A172 (cell line): ENCODE measurements at regions not wholly inside any gene's neighbourhood (a gene's known extent, or its start where the extent isn't known, plus 50 kb on each side); places are given as distances from the start of the nearest gene placed in this dataset.

ENCODE experiments used
- DNase-seq: peaks from one replicate; pipeline ENCODE4 v3.0.0-alpha.2; 2015; ENCODE audit warnings: low spot score

DNA sequence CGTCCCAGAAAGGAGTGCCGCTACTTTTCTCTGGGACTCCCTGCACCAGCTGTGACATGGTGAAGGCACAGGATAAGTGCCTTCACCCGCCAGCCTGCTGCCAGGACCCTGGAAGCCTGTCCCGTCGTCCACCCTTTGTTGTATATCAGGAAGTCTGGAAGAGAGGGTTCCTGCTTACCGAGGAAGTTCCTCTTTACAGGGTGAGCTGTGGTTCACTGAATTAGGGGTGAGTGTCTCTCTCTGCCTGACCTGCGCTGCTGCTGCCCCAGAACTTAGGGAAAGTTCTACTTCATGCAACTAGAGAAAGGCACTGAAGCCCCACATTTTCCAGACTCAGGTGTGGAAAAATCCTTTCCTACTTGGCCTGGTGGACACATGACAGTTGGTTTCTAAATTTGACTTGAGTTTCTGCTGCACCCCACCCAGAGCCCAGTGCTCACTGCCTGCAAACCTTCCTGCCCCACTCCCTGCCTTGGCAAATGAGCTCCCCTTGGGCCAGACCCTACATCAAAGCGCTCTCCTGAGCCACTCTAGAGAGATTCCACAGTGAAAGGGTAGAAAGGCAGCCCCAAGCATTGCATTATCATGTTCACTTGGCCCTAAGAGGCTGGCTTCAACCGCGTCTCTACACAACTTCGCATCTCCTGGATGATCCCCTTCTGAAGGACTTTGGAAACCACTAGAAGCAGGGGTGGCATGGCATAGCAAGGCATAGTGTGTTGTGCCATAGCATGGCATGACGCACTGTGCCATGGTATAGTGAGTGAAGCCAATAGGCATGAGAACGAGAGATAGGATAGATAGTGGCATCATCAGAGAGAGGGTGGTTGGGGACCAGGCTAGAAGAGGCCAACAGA lies 215.8 kb upstream of the CDYL start:
- no peak for DNase-seq

DNA sequence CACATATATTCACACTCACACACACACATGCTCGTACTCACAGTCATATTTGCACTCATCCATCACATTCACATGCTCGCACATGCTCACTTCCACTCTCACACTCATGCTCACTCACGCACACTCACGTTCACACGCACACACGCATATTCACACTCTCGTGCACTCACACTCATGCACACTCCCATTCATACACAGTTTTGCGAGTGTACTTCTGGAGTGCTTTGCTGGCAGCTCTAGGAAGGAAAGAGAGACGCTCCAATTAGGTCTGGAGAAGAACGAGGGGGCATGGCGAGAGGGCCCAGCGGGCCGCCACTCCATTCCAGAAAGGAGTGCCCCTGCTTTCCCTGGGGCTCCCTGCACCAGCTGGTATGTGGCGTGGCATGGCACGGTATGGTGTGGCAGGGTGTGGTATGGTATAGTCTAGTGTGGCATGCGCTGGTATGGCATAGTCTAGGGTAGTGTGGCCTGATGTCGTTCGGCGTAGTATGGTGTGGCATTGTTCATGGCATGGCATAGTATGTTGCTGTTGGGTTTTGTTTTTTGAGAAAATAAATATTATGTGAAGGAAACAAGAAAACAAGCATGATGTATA lies 216.8 kb upstream of the CDYL start:
- no peak for DNase-seq

DNA sequence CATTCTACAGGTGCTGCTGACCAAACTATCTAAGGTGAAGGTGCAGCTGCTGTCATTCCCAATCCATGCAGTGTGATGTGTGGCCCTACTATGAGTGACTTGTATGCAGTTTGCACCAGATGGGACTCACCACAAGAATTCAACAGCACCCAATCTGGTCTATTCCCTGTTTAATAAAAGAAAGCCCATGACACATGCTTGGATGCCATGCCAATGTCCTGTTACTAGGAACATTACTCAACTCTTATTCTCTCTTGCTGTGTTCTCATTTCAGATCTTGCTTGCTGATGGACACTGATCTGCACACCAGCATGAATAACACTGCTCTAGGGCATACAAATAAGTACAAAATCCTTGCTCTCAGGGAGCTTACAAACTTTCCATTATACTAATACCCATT lies 221.6 kb upstream of the CDYL start:
- no peak for DNase-seq

DNA sequence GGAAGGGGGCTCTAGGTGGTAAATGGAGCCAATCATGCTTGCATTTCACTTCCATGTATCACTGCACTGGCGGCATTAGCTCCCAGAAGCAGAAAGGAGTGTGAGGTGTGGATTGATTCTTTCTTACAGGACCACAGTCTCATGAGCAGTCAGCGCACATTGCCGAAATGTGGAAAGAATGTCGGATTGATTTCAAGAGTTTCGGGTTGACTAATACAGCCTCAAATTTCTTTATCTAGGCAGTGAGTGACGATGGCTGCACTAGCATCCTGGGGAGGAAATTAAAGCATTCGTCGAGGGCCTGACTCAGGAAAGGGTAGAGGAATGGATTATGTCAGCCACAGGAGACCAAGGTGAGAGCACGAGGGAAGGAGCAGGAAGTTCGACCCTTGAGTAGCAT lies 222.8 kb upstream of the CDYL start:
- DNase-seq = no peak

DNA sequence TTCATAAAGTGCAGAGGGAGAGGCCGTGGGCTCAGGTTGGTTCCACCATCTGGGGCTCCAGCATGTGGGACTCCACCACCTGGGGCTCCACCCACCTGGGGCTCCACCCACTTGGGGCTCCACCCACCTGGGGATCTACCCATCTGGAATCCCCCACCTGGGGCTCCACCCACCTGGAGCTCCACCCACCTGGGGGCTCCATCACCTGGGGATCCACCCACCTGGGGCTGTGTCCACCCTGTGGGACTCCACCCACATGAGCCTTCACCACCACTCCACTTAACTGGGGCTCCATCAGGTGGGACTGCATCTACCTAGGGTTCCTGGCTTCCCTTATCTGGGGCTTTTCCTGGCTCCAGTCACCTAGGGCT lies 226.0 kb upstream of the CDYL start:
- DNase-seq = no peak

DNA sequence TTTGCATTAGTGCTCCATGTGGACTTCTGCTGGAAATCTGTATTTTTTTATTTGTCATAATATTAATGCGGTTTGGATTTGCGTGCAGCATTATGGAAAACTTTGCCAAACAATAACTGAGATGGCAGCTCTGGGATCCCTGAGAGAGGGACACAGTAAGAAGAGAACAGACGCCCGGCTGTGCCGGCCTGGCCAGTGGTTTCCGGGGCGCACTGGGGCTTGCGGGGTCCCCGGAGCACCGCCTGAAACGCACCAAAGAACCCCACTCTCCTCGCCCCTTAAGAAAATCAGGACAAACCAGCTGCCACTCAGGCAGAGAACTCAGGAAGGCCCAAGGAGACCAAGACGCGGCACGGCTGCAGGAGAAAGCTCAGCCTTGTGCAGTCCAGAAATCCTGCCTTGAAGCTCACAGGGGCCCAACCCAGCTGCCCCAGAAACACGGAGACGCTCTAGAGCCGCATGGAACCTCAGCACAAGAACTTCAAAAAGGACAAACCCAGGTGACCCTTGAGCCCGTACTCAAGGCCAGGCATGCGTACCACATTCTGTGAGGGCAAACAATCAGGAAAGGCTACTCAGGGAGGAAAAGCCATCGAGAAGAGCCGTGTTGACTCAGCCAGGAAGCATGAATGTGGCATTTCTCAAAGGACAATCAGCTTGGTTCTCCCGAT lies 226.5 kb upstream of the CDYL start:
- no peak for DNase-seq

DNA sequence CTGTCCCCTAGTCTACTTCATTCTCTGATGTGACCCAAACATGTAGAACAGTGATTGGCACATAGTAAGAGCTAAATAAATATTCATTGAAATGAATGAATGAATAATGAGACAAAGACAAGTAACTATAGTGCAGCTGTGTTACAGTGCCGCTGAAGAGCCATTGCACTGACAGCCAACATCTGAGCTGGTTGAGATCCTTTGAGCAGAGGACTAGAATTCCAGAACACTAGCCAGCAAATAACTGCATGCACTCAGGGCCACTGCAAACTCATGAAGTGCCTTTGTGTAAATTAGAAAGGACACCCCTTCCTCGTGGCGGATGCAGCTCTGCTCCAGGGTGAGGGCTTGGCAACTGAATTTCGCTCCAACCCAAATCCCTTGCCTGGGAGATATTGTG lies 230.3 kb upstream of the CDYL start:
- no peak for DNase-seq

DNA sequence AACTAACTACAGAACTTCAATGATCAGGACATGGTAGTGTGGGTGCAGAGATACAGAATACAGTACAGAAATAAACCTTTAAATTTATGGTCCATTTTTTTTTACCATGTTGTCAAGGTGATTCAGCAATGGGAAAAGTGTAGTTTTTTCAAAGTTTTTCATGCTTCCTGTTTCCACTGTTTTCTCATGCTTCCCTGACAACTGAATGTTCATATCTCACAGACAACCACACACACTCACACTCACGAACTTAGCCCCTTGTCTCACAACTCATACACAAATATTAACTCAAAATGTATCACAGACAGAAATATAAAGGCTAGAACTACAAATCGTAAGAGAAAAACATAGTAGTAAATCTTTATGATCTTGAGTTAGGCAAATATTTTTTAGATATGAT lies 232.6 kb upstream of the CDYL start:
- DNase-seq = no peak

DNA sequence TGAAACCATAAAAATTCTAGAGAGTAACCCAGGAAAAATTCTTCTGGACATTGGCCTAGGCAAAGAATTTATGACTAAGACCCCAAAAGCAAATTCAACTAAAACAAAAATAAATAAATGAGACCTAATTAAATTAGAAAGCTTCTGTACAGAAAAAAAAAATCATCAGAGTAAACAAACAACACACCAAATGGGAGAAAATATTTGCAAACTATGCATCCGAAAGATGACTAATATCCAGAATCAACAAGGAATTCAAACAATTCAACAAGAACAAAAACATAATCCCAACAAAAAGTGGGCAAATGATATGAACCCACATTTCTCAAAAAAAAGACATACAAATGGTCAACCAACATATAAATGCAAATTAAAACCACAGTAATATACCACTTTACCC lies 242.6 kb upstream of the CDYL start:
- no peak for DNase-seq

DNA sequence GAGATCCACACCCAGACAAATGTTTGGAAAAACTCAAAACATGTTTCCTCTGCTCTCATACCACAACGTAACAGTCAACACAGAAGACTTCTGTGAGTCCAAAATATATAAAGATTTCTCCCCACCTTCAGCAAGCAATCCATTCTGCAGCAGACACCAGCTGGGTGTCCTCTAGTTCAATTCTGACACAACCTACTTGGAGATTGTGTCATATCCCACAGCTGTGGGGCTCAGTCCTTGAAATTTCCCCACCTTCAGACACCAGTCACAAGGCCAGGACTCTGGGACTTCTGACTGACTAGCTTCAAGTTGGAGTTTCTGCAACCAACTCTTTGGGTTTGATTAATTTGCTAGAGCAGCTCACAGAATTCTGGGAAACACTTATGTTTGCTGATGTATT lies 244.8 kb upstream of the CDYL start:
- DNase-seq = no peak

DNA sequence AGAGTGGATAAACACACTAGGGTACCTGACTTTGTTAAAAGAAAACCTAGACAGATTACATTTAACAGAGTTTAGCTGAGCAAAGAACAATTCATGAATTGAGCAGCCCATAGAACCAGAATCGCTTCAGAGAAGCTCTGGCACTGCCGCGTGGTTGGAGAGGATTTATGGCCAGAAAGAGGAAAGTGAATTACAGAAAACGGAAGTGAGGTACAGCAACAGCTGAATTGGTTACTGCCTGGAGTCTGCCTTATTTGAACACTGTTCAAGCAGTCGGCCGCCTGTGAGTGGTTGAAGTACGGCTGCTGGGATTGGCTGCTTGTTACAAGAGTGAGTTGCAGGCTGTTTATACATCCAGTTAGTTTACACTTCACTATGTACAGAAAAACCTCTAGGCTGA lies 253.8 kb upstream of the CDYL start:
- no peak for DNase-seq

DNA sequence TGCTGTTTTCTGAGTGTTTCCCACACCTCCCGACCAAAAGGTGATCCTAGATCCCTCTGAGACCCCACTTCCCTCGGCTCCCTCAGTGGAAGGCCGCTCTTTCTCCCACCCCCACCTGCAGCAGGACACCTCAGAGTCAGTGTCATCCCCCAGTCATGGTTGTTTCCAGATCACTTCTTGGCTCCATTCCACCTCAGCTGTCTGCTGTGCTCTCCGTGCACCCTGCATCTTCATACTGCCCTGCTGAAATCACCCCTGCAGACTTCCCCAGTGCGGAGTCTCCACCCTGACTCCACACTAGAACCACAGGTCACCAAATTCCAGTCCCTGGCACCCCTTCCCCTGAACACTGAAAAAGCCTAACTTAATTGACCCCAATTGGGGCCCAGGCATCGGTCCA lies 255.1 kb upstream of the CDYL start:
- no peak for DNase-seq

DNA sequence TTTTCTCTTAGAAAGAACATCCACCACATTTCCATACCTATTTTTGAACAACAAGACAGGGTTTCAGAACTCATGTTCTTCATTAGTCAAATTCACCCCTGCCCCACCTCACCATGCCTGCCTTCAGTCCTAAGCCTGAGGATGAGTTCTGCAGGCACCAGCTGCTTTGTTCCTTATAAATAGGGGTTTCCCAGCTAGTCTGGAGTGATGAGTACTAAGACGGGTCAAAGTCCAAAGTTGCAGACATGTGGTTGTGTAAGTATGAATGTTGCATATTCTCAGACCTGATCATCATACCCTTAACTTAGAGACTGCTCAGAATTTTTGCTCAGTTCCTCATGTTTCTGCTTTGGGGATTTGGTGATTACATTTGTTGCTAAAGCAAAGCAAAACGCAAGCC lies 257.7 kb upstream of the CDYL start:
- DNase-seq = no peak

DNA sequence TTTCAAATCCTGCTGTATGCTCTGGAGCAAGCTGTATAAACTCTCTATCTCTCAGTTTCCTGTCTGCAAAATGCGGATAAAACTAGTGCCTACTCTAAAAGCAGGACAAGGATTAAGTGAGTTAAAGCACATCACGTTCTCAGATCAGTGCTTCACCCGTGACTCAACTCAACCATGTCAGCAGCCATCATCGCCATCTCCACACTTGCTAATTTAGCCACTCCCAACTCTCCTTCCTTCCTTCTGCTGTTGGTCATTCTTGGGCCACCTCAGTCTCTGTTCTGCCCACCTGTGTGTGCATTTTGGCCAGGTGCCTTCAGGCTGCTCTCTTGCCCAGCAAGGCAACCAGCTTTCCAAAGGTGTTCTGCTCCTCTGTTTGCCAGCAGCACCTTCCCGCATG lies 260.0 kb upstream of the CDYL start:
- DNase-seq = no peak

DNA sequence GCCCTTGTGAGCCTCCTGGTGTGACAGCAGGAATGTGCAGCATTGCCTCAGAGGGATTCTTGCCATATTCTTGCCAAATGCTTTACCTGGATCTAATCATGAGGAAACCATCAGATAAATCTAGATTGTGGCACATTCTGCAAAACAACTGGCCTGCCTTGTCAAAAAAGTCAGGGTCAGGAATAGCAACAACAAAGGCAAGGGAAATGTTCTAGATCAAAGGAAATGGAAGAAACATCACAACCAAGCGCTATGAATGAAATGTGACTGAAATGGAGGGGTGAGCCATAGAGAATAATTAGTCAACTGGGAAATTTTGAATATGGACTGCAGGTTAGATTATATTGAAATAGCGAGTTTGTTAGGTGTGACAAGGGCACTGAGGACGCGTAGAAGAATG lies 262.6 kb upstream of the CDYL start:
- DNase-seq = no peak

DNA sequence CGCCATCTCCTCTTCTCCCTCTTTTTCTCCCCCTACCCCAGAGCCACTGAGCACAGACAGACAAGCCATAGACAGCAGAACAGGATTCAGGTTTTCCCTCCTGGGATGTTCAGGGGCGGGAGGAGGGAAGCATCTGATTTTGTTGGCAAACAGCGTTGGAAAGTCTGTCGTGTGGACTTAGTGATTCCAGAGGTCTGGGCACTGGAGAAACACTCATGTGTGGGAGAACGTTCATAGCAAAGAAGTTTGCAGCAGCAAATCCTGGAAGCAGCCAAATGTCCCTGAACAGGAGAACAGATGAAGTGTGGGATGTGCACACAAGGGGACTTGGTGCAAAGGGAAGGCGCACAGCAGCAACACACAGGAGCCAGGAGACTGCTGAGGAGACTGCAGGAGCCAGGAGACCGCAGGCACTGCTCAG lies 264.1 kb upstream of the CDYL start:
- no peak for DNase-seq

DNA sequence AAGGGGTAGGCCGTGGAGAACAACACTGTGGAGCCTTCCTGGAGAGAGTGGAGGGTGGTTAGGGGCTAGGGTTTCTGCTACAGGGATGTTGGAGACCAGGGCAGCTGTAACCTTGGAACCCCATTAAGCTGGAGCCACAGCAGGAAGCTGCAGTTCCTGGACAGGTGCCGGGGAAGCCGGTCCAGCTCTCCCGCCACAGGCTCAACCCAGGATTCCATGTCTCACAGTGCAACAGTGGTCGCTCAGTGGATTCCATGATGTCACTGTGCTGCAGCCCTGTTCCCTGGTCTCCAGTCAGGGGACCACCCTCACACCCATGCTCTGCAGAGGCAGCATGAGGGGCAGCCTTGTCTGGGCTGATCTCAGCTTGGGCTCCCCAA lies 264.6 kb upstream of the CDYL start:
- no peak for DNase-seq

DNA sequence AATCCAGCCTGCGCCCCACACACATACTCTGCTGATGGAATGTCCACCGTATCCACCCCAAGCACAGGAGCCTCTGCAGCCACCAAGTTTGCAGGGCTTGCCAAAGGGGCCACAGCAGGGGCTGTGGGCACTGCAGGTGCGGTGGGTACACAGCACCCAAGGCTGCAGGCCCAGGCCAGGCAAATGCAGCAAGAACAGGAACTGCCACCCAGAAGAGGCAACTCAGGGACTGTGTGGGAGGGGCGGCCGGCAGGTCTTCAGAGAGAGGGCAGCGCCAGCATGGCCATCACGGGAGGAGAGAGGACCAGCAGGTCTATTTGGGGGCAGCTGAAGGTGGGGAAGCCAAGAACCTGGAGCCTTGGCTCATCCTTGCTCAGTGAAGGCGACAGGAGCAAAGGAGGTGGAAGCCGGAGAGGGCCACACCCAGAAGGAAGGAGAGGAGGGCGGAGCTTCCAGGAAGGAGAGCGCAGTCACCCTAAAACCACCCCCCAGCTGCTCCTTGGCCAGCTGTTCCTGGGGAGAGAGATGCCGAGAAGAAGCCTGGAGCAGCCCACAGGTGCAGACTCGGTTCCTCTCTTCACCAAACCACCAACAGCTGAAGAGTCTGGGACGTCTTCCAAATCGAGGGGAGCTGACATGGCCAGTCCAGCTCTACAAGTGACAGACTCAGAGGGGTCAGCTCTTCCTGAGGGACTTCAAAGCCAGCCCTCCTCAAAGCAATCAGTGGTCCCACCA lies 265.1 kb upstream of the CDYL start:
- DNase-seq = no peak

DNA sequence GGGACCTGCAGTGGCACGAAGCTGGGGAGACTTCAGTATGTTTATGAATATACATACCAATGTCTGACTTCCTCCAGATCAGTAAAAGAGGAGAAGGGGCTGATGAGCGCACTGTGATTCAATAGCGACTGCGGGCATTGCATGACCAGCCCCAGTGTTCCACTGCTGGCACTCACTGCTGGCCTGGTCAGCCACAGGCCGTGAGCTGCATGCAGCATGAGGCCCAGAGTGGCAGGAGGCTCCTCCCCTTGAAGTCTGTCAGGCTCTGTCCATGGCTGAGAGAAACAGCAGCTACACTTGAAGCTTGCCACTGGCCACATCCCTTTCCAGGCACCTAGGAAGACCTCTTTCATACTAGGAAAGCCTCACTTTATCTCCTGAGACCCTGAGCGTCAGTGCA lies 265.9 kb upstream of the CDYL start:
- no peak for DNase-seq

DNA sequence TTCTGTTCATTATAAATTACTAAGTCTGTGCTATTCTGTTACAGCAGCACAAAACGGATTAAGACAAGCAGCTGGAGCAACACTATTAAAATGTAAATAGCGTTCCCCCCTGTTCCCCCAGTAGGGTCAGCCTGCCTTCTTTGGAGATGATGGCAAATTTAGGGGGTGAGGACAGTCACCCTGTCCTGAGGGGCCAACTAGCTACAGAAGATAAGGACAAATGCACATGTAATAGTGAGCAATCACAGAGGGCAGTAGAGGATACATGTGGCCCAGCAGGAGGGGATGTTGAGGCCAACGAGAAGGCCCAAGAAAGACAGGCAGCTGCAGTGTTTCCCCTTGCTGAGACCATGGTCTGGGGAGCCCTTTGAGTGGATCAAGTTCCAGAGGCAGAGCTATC lies 266.7 kb upstream of the CDYL start:
- no peak for DNase-seq

DNA sequence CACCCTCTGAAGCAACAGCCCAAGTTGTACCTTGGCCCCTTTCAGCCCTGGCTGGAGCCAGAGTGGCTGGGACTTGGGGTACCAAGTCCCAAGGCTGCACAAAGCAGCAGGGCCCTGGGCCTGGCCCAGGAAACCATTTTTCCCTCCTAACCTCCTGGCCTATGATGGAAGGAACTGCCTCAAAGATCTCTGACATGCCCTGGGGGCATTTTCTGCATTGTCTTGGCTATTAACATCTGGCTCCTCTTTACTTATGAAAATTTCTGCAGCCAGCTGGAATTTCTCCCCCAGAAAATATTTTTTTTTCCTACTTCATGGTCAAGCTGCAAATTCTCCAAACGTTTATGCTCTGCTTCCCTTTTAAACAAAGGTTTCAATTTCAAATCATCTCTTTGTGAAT lies 269.4 kb upstream of the CDYL start:
- DNase-seq = no peak

DNA sequence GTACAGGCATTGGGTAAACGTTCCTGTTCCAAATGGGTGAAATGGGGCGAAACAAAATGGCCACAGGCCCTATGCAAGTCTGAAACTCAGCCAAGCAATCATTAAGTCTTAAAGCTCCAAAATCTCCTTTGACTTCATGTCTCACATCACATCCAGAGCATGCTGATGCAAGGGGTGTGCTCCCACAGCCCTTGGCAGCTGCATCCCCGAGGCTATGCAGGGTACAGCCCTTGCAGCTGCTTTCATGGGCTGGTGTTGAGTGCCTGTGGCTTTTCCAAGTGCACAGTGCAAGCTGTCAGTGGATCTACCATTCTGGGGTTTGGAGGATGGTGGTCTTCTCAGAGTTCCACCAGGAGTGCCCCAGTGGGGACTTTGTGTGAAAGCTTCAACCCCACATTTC lies 270.0 kb upstream of the CDYL start:
- no peak for DNase-seq

DNA sequence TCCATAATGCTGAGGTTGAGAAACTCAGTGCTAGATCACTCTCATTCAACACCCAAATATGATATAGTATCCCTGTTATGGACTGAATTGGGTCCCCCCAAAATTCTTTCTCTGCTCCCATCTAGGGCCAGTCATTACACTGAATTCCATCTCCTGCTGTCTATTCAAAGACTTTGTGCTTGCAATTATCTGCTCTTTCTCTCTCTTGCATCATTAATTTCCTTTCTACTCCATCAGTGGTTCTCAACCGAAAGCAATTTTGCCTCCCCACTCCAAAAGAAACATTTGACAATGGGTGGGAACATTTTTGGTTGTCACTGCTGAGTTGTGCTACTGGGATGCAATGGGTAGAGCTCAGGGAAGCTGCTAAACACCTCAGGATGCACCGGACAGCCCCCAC lies 271.5 kb upstream of the CDYL start:
- DNase-seq = no peak
